DOHH2 (cell line): ENCODE measurements at regions not wholly inside any gene's neighbourhood (a gene's known extent, or its start where the extent isn't known, plus 50 kb on each side); places are given as distances from the start of the nearest gene placed in this dataset.
A peak's percentile ranks its signal among the peaks of the same experiment; 100 is the strongest.
"Not testable (repeated sequence)": the region's sequence is repeated elsewhere in the genome, so short reads cannot be mapped to it uniquely, and the experiment has no call there.

Experiments
- H3F3A ChIP-seq: fragments of 200-600 bp; sonication (generic), shearing (Covaris generic); 2 replicates; pipeline ENCODE4 v1.6.0; 2016; ENCODE audit warnings: antibody characterized with exemption, mild to moderate bottlenecking; ENCODE audit not compliant: control insufficient read depth, insufficient read depth
- H3K27ac ChIP-seq: fragments of 200-600 bp; sonication (generic); 2 replicates; pipeline ENCODE4 v1.5.1; 2014; ENCODE audit warnings: low read depth, mild to moderate bottlenecking, low read length, moderate library complexity
- H3K27me3 ChIP-seq: fragments of 200-600 bp; sonication (generic); 2 replicates; pipeline ENCODE4 v1.6.1; 2014; ENCODE audit warnings: mild to moderate bottlenecking, low read length, mixed read lengths; ENCODE audit not compliant: control insufficient read depth
- H3K36me3 ChIP-seq: fragments of 200-600 bp; sonication (generic); 2 replicates; pipeline ENCODE4 v1.6.1; 2014; ENCODE audit warnings: mild to moderate bottlenecking, low read length, moderate library complexity, mixed read lengths; ENCODE audit not compliant: control insufficient read depth
- H3K4me1 ChIP-seq: fragments of 200-600 bp; sonication (generic); 2 replicates; pipeline ENCODE4 v1.6.1; 2014; ENCODE audit warnings: mild to moderate bottlenecking, low read length, mixed read lengths; ENCODE audit not compliant: control insufficient read depth
- H3K4me2 ChIP-seq: fragments of 200-600 bp; sonication (generic); 2 replicates; pipeline ENCODE4 v1.6.0; 2014; ENCODE audit warnings: mild to moderate bottlenecking, low read length, moderate library complexity
- H3K4me3 ChIP-seq: fragments of 200-600 bp; sonication (generic); 2 replicates; pipeline ENCODE4 v1.5.1; 2014; ENCODE audit warnings: mild to moderate bottlenecking, low read length, mixed read lengths
- H3K79me2 ChIP-seq: fragments of 200-600 bp; sonication (generic); 2 replicates; pipeline ENCODE4 v1.6.1; 2014; ENCODE audit warnings: mild to moderate bottlenecking, low read length, mixed read lengths; ENCODE audit not compliant: control insufficient read depth
- H3K9me2 ChIP-seq: fragments of 200-600 bp; sonication (generic); replicated peaks from 2 replicates; pipeline ENCODE4 v1.6.1; 2014; ENCODE audit warnings: mild to moderate bottlenecking, low read length, mixed read lengths; ENCODE audit not compliant: control insufficient read depth
- H3K9me3 ChIP-seq: fragments of 200-600 bp; sonication (generic); 2 replicates; pipeline ENCODE4 v1.6.1; 2014; ENCODE audit warnings: antibody characterized with exemption, low read length, mixed read lengths; ENCODE audit not compliant: control insufficient read depth, insufficient read depth
- H4K20me1 ChIP-seq: fragments of 200-600 bp; sonication (generic); 2 replicates; pipeline ENCODE4 v1.6.0; 2014; ENCODE audit warnings: low read depth, mild to moderate bottlenecking, antibody characterized with exemption, low read length, moderate library complexity; ENCODE audit not compliant: control insufficient read depth, insufficient read depth
- EZH2phosphoT487 ChIP-seq: fragments of 200-600 bp; sonication (generic); IDR thresholded peaks from 2 replicates; pipeline ENCODE4 v1.6.1; 2017; ENCODE audit warnings: borderline replicate concordance, mild to moderate bottlenecking, antibody characterized with exemption, low read length, moderate library complexity, mixed read lengths
- TF ChIP-seq, protein P1 (sequence below): fragments of 200-600 bp; sonication (generic); IDR thresholded peaks from one replicate; pipeline ENCODE4 v1.5.1; 2014; ENCODE audit warnings: antibody characterized with exemption, mild to moderate bottlenecking, low read depth, low read length; ENCODE audit not compliant: poor library complexity, severe bottlenecking

- H3K4me1 ChIP-seq, H3K9me2 ChIP-seq, H3K79me2 ChIP-seq, H4K20me1 ChIP-seq, H3K9me3 ChIP-seq, H3K27ac ChIP-seq, H3K4me2 ChIP-seq, H3K36me3 ChIP-seq, H3K4me3 ChIP-seq, H3F3A ChIP-seq: not testable (repeated sequence)
- H3K27me3 ChIP-seq: peaks cover 14% of the 10 kb centered on the region
- TF ChIP-seq, protein P1, sequence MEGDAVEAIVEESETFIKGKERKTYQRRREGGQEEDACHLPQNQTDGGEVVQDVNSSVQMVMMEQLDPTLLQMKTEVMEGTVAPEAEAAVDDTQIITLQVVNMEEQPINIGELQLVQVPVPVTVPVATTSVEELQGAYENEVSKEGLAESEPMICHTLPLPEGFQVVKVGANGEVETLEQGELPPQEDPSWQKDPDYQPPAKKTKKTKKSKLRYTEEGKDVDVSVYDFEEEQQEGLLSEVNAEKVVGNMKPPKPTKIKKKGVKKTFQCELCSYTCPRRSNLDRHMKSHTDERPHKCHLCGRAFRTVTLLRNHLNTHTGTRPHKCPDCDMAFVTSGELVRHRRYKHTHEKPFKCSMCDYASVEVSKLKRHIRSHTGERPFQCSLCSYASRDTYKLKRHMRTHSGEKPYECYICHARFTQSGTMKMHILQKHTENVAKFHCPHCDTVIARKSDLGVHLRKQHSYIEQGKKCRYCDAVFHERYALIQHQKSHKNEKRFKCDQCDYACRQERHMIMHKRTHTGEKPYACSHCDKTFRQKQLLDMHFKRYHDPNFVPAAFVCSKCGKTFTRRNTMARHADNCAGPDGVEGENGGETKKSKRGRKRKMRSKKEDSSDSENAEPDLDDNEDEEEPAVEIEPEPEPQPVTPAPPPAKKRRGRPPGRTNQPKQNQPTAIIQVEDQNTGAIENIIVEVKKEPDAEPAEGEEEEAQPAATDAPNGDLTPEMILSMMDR: peak; percentile 31
Measured at GRCh38 chr7:142520885-142521284, 228.4 kb upstream of the PRSS1 start.

DNA sequence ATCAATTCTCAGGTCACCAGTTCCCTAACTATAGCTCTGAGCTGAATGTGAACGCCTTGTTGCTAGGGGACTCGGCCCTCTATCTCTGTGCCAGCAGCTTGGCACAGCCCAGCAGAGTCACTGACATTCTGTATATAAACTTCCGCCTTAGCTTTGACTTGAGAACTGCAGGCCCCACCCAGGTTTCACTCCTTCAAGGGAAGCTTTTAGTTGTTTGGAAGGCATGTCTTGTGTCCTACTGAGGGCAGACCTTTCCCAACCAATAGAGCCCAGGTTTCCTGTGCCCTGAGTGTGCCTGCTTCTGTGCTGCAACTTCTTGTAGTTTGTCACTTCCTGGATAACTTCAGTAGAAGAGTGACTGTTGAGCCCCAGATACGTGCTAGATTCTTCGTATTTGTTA, 228.8 kb upstream of the PRSS1 start:
- H3K4me2 ChIP-seq, H3F3A ChIP-seq, H3K9me3 ChIP-seq, H3K9me2 ChIP-seq, H3K4me1 ChIP-seq, H3K4me3 ChIP-seq, H3K79me2 ChIP-seq, H4K20me1 ChIP-seq, H3K27ac ChIP-seq, H3K36me3 ChIP-seq: not testable (repeated sequence)
- H3K27me3 ChIP-seq: peaks cover 13% of the 10 kb centered on the region

- Histone ChIP-seq H4K20me1 (no peaks in the 10 kb centered on the region), H3K4me2 (no peak overlapping the region), H3K4me1 (no peaks in the 10 kb centered on the region), H3F3A (no peaks in the 10 kb centered on the region), H3K9me2 (no peaks in the 10 kb centered on the region), H3K79me2 (no peaks in the 10 kb centered on the region), H3K4me3 (no peak overlapping the region), H3K36me3 (no peaks in the 10 kb centered on the region), H3K27me3 (peaks cover 9% of the 10 kb centered on the region), H3K27ac (no peak overlapping the region), H3K9me3 (no peaks in the 10 kb centered on the region)
- TF ChIP-seq, protein P1: no peak
- no peak for TF ChIP-seq EZH2phosphoT487
Measured at GRCh38 chr7:142519079-142520078, 229.9 kb upstream of the PRSS1 start.

- Histone ChIP-seq H3K4me2 (no peak overlapping the region), H3K4me1 (no peaks in the 10 kb centered on the region), H4K20me1 (no peaks in the 10 kb centered on the region), H3K27me3 (peaks cover 23% of the 10 kb centered on the region), H3K9me2 (no peaks in the 10 kb centered on the region), H3F3A (no peaks in the 10 kb centered on the region), H3K36me3 (no peaks in the 10 kb centered on the region), H3K9me3 (no peaks in the 10 kb centered on the region), H3K79me2 (no peaks in the 10 kb centered on the region), H3K4me3 (no peak overlapping the region), H3K27ac (no peak overlapping the region)
- TF ChIP-seq EZH2phosphoT487: no peak
- TF ChIP-seq, protein P1: peak; percentile 97
Measured at GRCh38 chr7:142516038-142516501, 233.2 kb upstream of the PRSS1 start.

- H3K27ac ChIP-seq, H3K4me2 ChIP-seq, H4K20me1 ChIP-seq, H3K36me3 ChIP-seq, H3F3A ChIP-seq, H3K79me2 ChIP-seq, H3K9me2 ChIP-seq, H3K4me3 ChIP-seq, H3K9me3 ChIP-seq, H3K4me1 ChIP-seq: not testable (repeated sequence)
- H3K27me3 ChIP-seq: peaks cover 27% of the 10 kb centered on the region
Measured at GRCh38 chr7:142514716-142515115, 234.6 kb upstream of the PRSS1 start.
